ENCODE measurements at regions not wholly inside any gene's neighbourhood (a gene's known extent, or its start where the extent isn't known, plus 50 kb on each side); places are given as distances from the start of the nearest gene placed in this dataset.

DNA sequence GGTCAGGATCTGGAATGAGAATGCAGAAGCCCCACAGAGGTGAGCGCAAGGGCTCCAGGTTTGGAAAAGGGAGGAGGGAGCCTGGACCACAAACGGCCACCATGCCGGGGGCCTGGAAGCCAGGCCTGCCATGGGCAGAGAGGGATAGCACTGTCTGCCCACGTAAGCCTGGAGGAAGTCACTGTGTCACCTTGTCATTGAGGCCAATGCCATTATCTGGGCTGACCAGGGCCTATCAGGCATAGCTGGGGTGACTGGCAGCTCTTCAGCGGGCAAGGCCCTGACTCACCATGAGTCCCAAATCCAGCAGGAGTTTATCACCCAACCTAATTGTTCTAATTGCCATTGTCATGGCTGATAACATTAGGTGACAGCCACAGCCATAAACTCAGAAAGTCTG is 84.6 kb downstream of the MATN1 start:
- no peak for DNase-seq (ENCODE audit: low read depth in 2 of 2, low spot score in 1 of 2)

DNA sequence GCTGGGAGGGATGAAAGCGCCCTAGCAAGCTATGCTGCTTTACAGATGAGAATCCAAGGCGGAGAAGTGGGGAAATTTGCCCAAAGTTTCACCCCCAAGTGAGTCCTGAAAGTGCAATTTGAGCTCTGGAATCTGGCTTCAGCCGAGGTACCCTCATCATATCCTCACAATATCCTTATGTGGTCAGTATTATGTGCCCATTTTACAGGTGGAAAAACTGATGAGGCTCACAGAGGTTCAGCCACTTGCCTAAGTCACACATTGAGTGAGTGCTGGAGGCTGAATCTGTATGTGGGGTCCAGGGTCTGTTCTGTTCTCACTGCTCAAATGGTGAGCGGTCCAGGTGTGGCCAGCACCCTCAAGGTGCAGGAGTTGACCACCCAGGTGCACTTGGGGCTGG is 85.3 kb downstream of the MATN1 start:
- DNase-seq (ENCODE audit: low read depth in 2 of 2, low spot score in 1 of 2): no peak

DNA sequence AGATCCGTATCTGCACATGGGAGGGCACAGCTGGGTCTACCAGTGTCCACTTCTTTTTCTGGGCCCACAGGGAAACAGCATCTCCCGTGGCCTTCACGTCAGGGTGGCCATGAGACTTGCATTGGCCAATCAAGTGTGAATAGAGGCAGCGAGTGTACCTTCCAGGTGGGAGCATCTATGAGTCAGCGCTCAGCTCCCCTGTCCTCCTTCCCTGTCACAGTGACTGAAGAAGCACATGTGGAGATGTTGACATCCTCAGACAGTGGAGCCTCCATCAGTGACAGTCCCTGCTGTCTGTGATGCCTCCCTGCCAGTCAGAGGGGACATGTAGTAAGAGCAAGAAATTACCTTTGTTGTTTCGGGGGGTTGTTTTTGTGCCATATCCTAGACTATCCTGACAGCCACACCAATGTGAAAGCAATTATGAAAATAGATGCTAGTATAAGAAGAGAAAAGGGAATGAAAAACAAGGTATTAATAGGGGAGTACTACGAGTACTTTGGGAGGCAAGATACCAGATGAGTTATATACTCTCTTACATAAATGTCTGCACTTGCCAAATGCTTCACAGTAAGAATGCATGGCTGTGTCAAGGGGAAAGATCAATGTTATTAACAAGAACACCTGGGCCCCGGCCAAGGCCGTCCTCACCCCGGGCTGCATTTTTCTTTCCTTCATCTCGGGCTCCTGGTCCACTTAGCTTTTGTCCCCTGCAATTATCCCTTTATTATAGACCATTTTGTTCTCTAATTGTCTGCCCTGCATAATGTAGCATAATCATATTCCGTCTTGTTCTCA is 86.0 kb downstream of the MATN1 start:
- no peak for DNase-seq (ENCODE audit: low read depth in 2 of 2, low spot score in 1 of 2)

GRCh38 chr1:30636621-30637020 is 86.8 kb downstream of the MATN1 start:
- no peak for DNase-seq (ENCODE audit: low read depth in 2 of 2, low spot score in 1 of 2)

- no peak for DNase-seq (ENCODE audit: low read depth in 2 of 2, low spot score in 1 of 2)
Measured at GRCh38 chr1:30635391-30635975, 87.9 kb downstream of the MATN1 start.

DNA sequence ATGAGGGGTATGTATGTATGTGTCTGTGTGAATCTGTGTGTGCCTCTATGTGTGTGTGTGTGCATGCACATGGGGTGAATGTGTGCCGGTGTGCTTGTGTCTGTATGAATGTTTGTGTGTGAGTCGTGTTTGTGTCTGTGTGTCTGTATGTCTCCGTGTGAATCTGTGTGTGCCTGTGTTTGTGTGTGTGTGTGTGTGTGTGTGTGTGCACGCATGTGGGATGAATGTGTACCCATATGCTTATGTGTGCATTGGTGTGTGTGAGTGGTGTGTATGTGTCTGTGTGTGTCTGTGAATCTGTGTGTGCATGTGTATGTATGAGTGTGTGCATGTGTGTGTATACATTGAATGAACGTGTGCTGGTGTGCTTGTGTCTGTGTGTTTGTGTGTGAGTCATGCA is 88.9 kb downstream of the MATN1 start:
- DNase-seq (ENCODE audit: low read depth in 2 of 2, low spot score in 1 of 2): no peak

- no peak for DNase-seq (ENCODE audit: low read depth in 2 of 2, low spot score in 1 of 2)
Measured at GRCh38 chr1:30633294-30633693, 90.1 kb downstream of the MATN1 start.

- no peak for DNase-seq (ENCODE audit: low read depth in 2 of 2, low spot score in 1 of 2)
Measured at GRCh38 chr1:30632481-30632880, 90.9 kb downstream of the MATN1 start.

- no peak for DNase-seq (ENCODE audit: low read depth in 2 of 2, low spot score in 1 of 2)
Measured at GRCh38 chr1:30631700-30632099, 91.7 kb downstream of the MATN1 start.

DNA sequence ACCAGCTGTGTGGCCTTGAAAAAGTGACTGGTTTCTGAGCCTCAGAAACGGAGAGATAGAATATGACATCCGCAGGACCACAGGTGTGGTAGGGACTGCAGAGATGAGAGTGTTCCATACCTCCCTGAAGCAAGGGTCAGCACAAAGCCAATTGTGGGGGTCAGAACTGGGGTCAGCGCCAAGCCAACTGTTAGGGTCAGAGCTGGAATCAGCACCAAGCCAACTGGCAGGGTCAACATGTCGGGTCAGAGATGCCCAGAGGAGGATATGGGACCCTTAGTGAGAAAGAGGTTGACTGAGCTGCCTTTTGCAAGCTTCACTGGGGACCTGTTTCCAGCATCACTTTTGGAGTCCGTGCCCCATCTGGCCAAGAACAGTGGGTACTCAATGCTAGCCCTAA is 93.9 kb downstream of the MATN1 start:
- DNase-seq (ENCODE audit: low read depth in 2 of 2, low spot score in 1 of 2): no peak

DNA sequence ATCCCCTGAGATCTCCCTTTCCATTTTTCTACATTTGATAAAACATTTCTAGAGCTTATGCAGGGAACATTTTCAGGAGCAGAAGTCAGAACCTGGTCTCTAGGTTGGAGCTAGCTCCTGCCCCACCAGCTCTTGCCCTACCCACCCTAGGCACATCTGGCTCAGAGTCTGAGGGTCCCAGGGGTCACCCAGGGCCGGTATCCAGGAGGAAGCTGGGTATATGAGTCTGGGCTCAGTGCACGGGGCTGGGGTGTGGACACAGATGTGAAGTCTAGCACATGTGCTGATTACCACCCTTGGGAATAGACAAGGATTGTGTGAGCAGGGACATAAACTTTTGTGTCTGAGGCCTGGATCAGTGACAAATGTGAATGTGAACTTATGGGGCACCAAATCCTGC is 95.4 kb downstream of the MATN1 start:
- DNase-seq (ENCODE audit: low read depth in 2 of 2, low spot score in 1 of 2): no peak

DNA sequence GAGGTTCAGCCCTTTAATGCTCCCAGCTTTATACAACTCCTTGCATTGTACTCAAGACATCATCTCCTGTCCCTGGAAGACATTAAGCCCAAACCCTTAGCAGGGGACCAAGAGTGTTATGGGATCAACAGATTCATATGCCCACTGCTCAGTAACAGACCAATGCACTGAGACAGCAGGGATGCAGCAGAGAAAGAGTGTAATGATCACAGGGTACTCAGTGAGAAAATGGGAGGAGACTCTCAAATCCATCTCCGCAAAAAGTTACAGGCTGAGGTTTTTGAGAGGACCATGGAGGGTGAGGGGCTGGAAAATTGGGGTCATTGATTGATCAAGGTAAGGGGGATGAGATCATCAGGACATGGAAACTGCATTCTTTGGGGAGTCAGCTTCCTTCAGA is 96.2 kb downstream of the MATN1 start:
- DNase-seq (ENCODE audit: low read depth in 2 of 2, low spot score in 1 of 2): no peak

DNA sequence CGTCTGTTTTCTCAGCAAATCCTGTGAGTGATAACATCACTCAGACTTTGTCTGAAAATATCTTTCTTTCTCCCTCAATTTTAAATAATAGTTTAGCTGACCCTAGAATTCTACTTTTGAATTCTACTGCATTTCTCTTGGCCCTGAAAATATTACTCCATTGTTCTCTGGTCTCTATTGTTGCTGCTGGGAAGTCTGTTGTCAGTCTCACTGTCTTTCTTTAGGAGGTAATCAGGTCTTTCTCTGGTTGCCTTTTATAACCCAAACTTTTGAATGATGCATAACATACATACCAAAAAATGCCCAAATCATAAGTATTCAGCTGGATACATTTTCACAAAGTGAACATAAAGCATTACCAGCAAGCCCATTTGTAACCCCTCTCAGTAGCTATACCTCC is 100.0 kb downstream of the MATN1 start:
- no peak for DNase-seq (ENCODE audit: low read depth in 2 of 2, low spot score in 1 of 2)

DNA sequence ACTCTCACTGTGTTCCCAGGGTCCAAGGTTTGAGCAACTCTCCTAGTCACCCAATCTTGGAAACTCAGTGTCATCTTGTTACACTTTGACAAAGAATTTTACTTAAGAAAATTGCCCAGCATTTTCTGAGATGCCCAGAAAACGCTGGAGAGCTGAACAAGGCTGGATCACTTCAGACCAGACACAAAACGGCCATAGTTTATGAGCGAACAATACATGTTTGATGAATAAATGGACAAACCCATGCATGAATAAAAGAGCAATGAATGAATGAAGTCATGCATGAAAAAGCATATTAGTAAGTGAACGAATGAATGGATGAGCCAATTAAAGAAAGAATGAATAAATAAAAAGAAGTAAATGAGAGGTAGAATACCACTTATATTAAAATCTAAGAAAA is 103.8 kb downstream of the MATN1 start:
- no peak for DNase-seq (ENCODE audit: low read depth in 2 of 2, low spot score in 1 of 2)

- no peak for DNase-seq (ENCODE audit: low read depth in 2 of 2, low spot score in 1 of 2)
Measured at GRCh38 chr1:30618335-30618747, 105.0 kb downstream of the MATN1 start.

DNA sequence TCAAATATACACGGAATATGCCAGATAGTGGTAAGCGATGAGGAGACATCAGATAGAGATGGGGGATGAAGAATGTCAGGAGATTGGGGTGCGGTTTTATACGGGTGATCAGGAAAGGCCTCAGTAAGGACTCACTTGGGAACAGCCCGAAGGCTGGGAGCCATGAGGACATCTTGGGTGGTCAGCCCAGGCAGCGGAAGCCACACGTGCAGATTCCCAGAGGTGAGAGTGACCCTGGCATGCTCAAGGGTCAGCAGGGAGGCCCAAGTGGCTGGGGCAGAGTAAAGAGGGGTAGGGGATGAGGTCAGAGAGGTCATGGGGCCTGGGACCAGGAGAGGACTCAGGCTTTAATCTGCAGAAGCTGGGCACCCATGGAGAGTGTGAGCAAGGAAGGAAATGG is 106.6 kb downstream of the MATN1 start:
- DNase-seq (ENCODE audit: low read depth in 2 of 2, low spot score in 1 of 2): no peak

DNA sequence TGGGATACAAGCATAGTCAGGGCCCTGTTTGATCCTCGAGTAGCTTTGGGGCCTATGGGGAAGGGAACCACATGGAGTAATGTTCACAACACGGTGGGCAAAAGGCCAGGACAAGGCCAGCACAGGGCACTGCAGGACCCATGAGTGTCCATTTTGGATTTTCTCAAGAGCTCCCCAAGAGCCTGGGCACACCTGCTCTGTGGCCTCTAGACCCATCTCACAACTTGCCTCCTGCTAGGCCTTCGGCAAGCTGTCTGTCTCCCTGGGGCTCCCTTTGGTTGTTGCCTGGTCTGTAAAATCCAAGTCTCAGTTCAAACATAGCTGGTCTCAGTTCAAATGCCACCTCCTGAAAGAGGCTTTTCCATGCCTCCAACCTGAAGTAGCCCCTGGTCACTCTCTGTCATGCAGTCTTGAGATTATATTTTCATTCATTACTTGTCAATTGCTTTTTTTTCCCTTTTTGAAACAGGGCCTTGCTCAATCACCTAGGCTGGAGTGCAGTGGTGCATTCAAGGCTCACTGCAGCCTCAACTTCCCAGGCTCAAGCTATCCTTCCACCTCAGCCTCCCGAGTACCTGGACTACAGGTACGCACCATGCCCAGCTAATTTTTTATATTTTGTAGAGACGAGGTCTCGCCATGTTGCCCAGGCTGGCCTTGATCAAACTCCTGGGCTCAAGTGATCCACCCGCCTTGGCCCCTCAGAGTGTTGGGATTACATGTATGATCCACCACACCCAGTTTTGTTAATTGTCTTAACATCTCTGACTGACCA is 107.4 kb downstream of the MATN1 start:
- no peak for DNase-seq (ENCODE audit: low read depth in 2 of 2, low spot score in 1 of 2)

DNA sequence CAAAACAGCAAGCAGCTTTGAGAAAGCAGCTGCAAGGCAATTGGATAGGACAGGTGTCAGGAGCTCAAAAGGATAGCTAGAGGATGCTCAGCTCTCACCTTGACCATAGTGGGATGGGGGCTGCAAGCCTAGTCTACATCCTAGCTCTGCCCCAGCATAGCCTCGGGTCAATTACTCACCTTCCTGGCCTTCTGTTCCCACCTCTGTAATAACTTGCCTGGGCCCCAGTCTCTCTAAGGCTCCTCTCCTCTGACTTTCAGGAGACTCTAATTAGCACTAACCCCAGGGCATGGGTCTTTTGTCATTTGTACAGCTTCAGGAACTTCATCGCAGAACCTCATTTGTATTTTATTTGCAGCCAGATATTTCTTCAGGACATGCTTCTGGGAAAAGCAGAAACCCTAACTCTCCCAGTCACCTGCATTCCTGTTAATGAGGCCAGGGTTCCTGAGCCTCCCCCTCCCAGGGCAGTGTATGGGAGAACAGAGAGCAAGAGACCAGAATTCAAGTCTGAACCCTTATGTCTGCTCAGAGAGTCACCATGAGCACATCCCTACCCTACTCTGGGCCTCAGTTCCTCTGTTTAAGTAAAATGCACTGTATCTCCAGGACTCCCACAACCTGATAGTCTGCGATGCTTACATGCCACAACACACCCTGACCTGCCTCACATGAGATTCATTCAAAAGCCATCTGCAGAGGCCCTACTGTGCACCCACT is 108.1 kb downstream of the MATN1 start:
- no peak for DNase-seq (ENCODE audit: low read depth in 2 of 2, low spot score in 1 of 2)

- DNase-seq (ENCODE audit: low read depth in 2 of 2, low spot score in 1 of 2): no peak
Measured at GRCh38 chr1:30613188-30613587, 110.2 kb downstream of the MATN1 start.

- DNase-seq (ENCODE audit: low read depth in 2 of 2, low spot score in 1 of 2): no peak
Measured at GRCh38 chr1:30612536-30613065, 110.8 kb downstream of the MATN1 start.

DNA sequence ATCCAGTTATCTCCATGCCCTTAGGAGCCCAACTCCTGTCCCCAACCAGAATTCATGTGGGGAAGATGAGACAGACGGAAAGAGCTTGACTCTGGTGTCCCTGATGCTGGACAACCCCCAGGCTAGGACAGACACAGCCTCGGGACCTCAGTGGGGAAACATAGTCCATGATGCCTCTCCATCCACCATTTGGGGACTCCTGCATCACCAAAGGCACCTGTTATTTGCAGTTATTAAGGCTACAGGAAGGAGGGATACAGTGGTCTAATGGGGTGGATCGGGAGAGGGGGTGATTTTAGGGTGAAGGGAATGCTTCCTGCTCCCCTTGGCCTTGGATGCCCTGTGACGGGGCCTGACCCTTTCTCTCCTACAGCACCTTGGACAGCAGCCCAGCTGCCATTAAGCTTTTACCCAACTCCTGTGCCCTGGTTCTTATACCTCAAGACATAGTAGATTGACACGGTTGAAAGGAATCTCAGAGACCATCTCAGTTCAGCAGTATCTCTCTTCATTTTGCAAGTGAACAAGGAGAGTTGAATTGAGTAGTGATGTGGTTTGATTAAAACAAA is 111.6 kb downstream of the MATN1 start:
- DNase-seq (ENCODE audit: low read depth in 2 of 2, low spot score in 1 of 2): no peak

Measured in stimulated activated CD8-positive, alpha-beta memory T cell treated with anti-CD3 and anti-CD28 coated beads, Interleukin-4, amount 100 ng/mL, for 1 hour (primary cell).